D721Med (cell line): ENCODE measurements at regions not wholly inside any gene's neighbourhood (a gene's known extent, or its start where the extent isn't known, plus 50 kb on each side); places are given as distances from the start of the nearest gene placed in this dataset.
"Not testable (repeated sequence)": the region's sequence is repeated elsewhere in the genome, so short reads cannot be mapped to it uniquely, and the experiment has no call there.

Experiments
- DNase-seq: peaks from one replicate; pipeline ENCODE4 v3.0.0; 2011; ENCODE audit warnings: low spot score; ENCODE audit not compliant: insufficient read length
- FAIRE-seq: peaks from 2 replicates; lab custom pipeline; 2011; peaks lifted over from hg19 to GRCh38; lab: Jason Lieb, UNC
- TF ChIP-seq, protein P1 (sequence below): IDR thresholded peaks from 2 replicates; pipeline ENCODE4 v1.5.1; 2012; ENCODE audit warnings: mild to moderate bottlenecking, control low read depth; ENCODE audit not compliant: insufficient read depth; ENCODE audit errors: missing control alignments

DNA sequence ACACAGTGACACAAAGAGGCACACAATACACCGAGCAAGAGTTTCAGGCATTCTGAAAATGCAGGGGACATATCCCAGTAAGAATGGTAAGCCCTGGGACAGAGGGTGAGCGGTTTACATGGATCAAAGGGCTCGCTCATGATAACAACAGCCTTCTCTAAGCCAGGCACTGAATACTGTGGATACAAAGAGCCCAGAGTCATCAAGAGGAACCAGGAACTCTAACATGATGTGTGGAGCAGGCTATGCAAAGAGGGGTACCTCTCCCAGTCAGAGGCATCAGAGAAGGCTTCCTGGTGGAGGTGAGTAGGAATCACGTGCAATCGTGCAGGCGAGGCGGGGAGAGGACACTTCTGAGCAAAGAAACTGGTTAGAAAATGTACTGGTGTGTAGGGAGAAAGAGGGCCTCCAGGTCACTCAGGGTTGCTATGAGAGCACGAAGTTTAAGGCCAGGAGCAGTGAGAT, 76.9 kb upstream of the EEA1 start:
- TF ChIP-seq, protein P1, sequence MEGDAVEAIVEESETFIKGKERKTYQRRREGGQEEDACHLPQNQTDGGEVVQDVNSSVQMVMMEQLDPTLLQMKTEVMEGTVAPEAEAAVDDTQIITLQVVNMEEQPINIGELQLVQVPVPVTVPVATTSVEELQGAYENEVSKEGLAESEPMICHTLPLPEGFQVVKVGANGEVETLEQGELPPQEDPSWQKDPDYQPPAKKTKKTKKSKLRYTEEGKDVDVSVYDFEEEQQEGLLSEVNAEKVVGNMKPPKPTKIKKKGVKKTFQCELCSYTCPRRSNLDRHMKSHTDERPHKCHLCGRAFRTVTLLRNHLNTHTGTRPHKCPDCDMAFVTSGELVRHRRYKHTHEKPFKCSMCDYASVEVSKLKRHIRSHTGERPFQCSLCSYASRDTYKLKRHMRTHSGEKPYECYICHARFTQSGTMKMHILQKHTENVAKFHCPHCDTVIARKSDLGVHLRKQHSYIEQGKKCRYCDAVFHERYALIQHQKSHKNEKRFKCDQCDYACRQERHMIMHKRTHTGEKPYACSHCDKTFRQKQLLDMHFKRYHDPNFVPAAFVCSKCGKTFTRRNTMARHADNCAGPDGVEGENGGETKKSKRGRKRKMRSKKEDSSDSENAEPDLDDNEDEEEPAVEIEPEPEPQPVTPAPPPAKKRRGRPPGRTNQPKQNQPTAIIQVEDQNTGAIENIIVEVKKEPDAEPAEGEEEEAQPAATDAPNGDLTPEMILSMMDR: no peak
- DNase-seq (no peak), FAIRE-seq (no peak)

DNA sequence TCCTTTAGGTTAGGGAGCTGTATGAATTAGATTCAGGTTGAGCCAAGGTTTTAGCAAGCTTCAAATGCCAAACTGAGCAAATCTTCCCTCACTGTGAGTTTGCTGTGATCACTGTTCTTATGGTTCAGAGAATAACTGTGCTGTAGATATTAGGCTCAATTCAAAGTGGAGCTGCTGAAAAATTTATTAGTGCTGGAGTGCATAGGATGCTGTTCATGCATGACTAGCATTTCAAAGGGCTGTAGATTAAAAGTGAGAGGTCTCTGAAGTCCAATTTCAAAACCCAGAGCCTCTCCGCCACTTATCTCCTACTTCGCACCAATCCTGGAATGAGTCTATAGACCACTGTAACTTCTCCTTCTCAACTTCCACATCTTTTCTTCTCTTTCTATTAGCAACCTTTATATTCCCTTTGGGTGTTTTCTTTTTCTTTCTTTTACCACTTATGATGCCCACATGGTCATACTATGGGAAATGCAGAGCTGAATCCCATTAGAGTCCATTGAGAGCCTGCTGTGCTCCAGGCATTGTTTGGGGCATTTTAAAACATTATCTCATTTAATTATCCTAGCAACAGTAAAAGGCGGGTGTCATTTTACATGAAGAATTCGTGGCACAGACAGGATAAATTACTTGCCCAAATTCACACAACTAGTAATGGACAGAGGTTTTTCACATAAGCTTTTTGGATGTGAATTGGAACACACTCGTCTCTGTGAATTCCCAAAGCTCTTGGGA, 77.5 kb upstream of the EEA1 start:
- DNase-seq (no peak), FAIRE-seq (no peak)
- TF ChIP-seq, protein P1: no peak

DNA sequence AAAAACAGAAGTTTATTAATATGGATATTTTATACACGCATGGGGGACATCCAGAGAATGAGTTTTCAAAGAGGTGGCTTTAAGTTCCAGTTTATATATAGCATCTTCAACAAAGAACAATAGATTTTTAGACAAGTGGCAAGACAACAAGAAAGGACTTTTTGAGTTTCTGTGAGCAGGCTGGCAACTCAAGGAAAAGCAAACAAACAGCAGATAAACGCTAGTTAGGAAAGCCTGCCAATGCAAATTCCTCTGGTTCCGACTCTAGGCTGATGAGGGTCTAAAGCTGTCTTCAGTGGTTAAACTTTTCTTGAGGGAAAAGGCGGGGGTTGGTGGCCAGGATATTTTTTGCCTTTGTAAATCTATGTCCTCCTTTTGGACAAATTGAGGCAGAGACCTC, 78.4 kb upstream of the EEA1 start:
- DNase-seq (no peak), FAIRE-seq (no peak)
- TF ChIP-seq, protein P1: no peak

DNA sequence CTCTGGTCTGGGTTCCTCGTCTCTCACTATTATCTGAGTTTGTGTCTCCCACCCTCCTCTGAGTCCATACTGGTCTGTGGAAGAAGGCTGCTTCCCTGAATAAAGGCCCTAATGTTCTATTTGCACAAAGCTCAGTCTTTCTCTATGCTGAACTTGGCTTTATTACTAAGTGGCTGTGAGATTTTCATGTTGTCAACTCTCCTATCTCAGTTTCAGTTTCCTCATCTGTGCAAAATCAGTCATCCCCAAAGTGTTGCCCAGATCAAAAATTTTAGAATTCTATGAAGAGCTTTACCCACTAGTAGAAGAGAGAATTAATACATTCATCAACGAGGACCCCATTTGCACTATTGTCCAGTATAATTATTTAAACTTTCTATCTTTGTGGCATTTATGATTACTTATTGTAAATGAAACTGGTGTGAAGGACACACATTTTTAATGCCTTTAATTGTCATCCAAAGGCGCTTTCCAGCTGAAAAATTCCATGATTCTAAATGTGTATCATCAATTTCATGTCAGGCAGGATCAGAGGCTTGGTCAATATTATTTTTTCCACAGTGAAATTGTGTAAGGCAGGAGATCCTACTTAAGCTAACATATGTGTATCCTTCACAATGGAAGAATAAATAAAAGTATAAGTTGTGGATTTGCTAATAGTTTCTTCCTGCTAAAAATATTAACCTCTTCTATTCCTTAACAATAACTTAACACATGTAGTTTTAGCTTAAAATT, 79.1 kb upstream of the EEA1 start:
- TF ChIP-seq, protein P1: no peak
- no peak for FAIRE-seq
- no peak for DNase-seq

DNA sequence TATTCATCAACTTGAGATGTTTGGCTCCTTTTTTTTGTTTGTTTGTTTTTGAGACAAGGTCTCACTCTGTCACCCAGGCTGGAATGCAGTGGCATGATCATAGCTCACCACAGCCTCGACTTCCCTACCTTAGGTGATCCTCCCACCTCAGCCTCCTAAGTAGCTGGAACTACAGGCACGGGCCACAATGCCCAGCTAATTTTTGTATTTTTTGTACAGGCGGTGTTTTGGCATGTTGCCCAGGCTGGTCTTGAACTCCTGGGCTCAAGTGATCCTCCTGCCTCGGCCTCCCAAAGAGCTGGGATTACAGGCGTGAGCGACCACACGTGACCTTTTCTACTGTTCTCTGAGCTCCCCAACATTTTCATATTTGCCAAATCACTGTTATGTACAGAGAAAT, 79.8 kb upstream of the EEA1 start:
- FAIRE-seq, DNase-seq: not testable (repeated sequence)

DNA sequence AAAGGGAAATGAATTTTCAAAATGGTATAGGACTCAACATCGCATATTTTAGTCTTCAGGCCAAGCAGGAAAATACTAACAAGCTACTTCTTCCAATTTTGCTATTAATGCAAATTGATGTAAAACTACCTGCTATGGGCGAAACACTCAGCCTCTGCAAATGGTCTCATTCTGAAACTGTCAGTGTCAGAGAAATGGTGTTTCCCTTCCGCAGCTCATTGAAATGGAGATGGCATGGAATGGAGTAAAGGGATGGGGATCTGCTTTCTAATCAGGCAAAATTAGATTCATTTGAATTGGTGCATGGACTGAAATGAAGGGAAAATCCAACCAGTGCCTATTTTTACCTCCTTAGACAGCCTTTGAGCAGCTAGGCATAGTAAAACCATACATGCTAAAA, 80.4 kb upstream of the EEA1 start:
- DNase-seq (no peak), FAIRE-seq (no peak)
- TF ChIP-seq, protein P1: no peak

DNA sequence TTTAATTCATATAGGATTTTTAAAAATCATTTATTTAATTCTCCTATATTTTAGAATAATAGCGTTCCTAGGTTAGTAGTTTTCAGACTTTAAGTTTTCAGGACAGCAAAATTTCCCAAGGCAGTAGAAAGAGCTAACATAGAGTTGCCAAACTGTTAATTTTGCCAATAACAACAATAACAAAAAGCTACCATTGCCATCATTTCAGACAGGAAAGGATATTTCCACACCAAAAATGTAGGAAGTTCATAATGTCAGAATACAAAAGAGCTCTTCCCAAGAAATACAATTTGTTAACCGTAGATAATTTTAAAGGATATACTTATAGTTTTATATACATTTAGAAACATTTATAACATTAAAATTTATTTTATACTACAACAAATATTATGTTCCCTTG, 81.4 kb upstream of the EEA1 start:
- DNase-seq: no peak
- TF ChIP-seq, protein P1: no peak
- FAIRE-seq: no peak
